ENCODE measurements at regions not wholly inside any gene's neighbourhood (a gene's known extent, or its start where the extent isn't known, plus 50 kb on each side); places are given as distances from the start of the nearest gene placed in this dataset.

GRCh38 chr2:167534443-167534842, 646.2 kb downstream of the XIRP2 start:
- TF ChIP-seq ZNF384 (IDR thresholded peaks at IDR 0.05) (no peak), ARNT (IDR thresholded peaks at IDR 0.05) (no peak), L3MBTL2 (conservative IDR thresholded peaks at IDR 0.05) (no peak), SUZ12 (IDR thresholded peaks at IDR 0.05) (no peak)
